ENCODE measurements at regions not wholly inside any gene's neighbourhood (a gene's known extent, or its start where the extent isn't known, plus 50 kb on each side); places are given as distances from the start of the nearest gene placed in this dataset.

- no peak for DNase-seq (ENCODE audit: extremely low spot score)
- CTCF ChIA-PET = no interaction called here
- POLR2A ChIA-PET = no interaction called here
- TF ChIP-seq BHLHE40 (IDR thresholded peaks at IDR 0.05; ENCODE audit: borderline replicate concordance) (no peak), FOXA1 (IDR thresholded peaks at IDR 0.05) (no peak), FOXK2 (IDR thresholded peaks at IDR 0.05) (no peak), HDGF (IDR thresholded peaks at IDR 0.05; ENCODE audit: borderline replicate concordance) (no peak), SP1 (IDR thresholded peaks at IDR 0.05) (no peak), L3MBTL2 (conservative IDR thresholded peaks at IDR 0.05) (no peak), LEF1 (IDR thresholded peaks at IDR 0.05; ENCODE audit: borderline replicate concordance) (no peak), CTBP1 (IDR thresholded peaks at IDR 0.05; ENCODE audit: borderline replicate concordance) (no peak), TARDBP (IDR thresholded peaks at IDR 0.05) (no peak), PKNOX1 (IDR thresholded peaks at IDR 0.05) (no peak), SUZ12 (IDR thresholded peaks at IDR 0.05) (no peak), ELF4 (IDR thresholded peaks at IDR 0.05) (no peak), FOXM1 (IDR thresholded peaks at IDR 0.05; ENCODE audit: borderline replicate concordance) (no peak), ZNF384 (IDR thresholded peaks at IDR 0.05) (no peak)
These were observed 64.3 kb upstream of the PCGF5 start for GRCh38 chr10:91156196-91156595.

- ChIA-PET CTCF (no interaction called here), POLR2A (interaction anchor here (0.6 kb wide), 1 partner anchor 267 kb away, joined by 3 read pairs; no protein-coding TSS in a partner anchor)
- TF ChIP-seq NFRKB (IDR thresholded peaks at IDR 0.05) (no peak), L3MBTL2 (conservative IDR thresholded peaks at IDR 0.05) (no peak), ARNT (IDR thresholded peaks at IDR 0.05) (no peak), ZNF384 (IDR thresholded peaks at IDR 0.05) (no peak), SP1 (IDR thresholded peaks at IDR 0.05) (no peak), SUZ12 (IDR thresholded peaks at IDR 0.05) (no peak)
- no peak for DNase-seq (ENCODE audit: extremely low spot score)
These were observed 61.1 kb upstream of the PCGF5 start for GRCh38 chr10:91159254-91159783.

GRCh38 chr10:91162050-91162494, 58.4 kb upstream of the PCGF5 start:
- POLR2A ChIA-PET = interaction anchor here (0.8 to 1.2 kb wide), 3 partner anchors 9 to 57 kb away, joined by 3 to 4 read pairs (median 3); no protein-coding TSS in a partner anchor
- CTCF ChIA-PET = no interaction called here

GRCh38 chr10:91162495-91163268, 57.8 kb upstream of the PCGF5 start:
- 0 out of 2 replicates have a peak, but pooled peaks have one; percentile 10 for TF ChIP-seq ARNT (IDR thresholded peaks at IDR 0.05)
- no peak for TF ChIP-seq LEF1 (IDR thresholded peaks at IDR 0.05; ENCODE audit: borderline replicate concordance)
- no peak for TF ChIP-seq TARDBP (IDR thresholded peaks at IDR 0.05)
- TF ChIP-seq CTBP1 (IDR thresholded peaks at IDR 0.05; ENCODE audit: borderline replicate concordance) = no peak
- DNase-seq (ENCODE audit: extremely low spot score) = peak; percentile 52
- ChIA-PET POLR2A (interaction anchor here (0.8 to 1.2 kb wide), 3 partner anchors 10 to 58 kb away, joined by 3 to 4 read pairs (median 3); no protein-coding TSS in a partner anchor), CTCF (no interaction called here)

More at GRCh38 chr10:91162050-91162494, 58.4 kb upstream of the PCGF5 start:
- peak; percentile 12 for DNase-seq (ENCODE audit: extremely low spot score)
- TF ChIP-seq ELF4 (IDR thresholded peaks at IDR 0.05) = no peak
- TF ChIP-seq SP1 (IDR thresholded peaks at IDR 0.05) = no peak
- TF ChIP-seq TARDBP (IDR thresholded peaks at IDR 0.05) = no peak
- TF ChIP-seq L3MBTL2 (conservative IDR thresholded peaks at IDR 0.05) = no peak
- no peak for TF ChIP-seq NFRKB (IDR thresholded peaks at IDR 0.05)
- no peak for TF ChIP-seq ARNT (IDR thresholded peaks at IDR 0.05)

GRCh38 chr10:91163269-91163868, 57.1 kb upstream of the PCGF5 start:
- ChIA-PET POLR2A (no interaction called here), CTCF (no interaction called here)
- DNase-seq (ENCODE audit: extremely low spot score) = peak; percentile 30
- TF ChIP-seq CTBP1 (IDR thresholded peaks at IDR 0.05; ENCODE audit: borderline replicate concordance) = no peak
- no peak for TF ChIP-seq LEF1 (IDR thresholded peaks at IDR 0.05; ENCODE audit: borderline replicate concordance)
- no peak for TF ChIP-seq L3MBTL2 (conservative IDR thresholded peaks at IDR 0.05)

GRCh38 chr10:91163869-91164474, 56.5 kb upstream of the PCGF5 start:
- DNase-seq (ENCODE audit: extremely low spot score) = peak; percentile 18
- TF ChIP-seq FOXA1 (IDR thresholded peaks at IDR 0.05) (no peak), LEF1 (IDR thresholded peaks at IDR 0.05; ENCODE audit: borderline replicate concordance) (no peak), SUZ12 (IDR thresholded peaks at IDR 0.05) (no peak), L3MBTL2 (conservative IDR thresholded peaks at IDR 0.05) (no peak; the same call in 1 of the 2 replicates), BHLHE40 (IDR thresholded peaks at IDR 0.05; ENCODE audit: borderline replicate concordance) (no peak), FOXK2 (IDR thresholded peaks at IDR 0.05) (no peak), SP1 (IDR thresholded peaks at IDR 0.05) (no peak), ELF4 (IDR thresholded peaks at IDR 0.05) (no peak), ARNT (IDR thresholded peaks at IDR 0.05) (no peak), CTBP1 (IDR thresholded peaks at IDR 0.05; ENCODE audit: borderline replicate concordance) (no peak), FOXM1 (IDR thresholded peaks at IDR 0.05; ENCODE audit: borderline replicate concordance) (no peak), ZNF384 (IDR thresholded peaks at IDR 0.05) (no peak), PKNOX1 (IDR thresholded peaks at IDR 0.05) (no peak), NFRKB (IDR thresholded peaks at IDR 0.05) (no peak), TARDBP (IDR thresholded peaks at IDR 0.05) (no peak), HDGF (IDR thresholded peaks at IDR 0.05; ENCODE audit: borderline replicate concordance) (no peak)
- CTCF ChIA-PET = no interaction called here

More at GRCh38 chr10:91163869-91164474, 56.5 kb upstream of the PCGF5 start:
- POLR2A ChIA-PET = no interaction called here
